Femur (tissue), 1 donor: ENCODE measurements at regions not wholly inside any gene's neighbourhood (a gene's known extent, or its start where the extent isn't known, plus 50 kb on each side); places are given as distances from the start of the nearest gene placed in this dataset.

ENCODE experiments used
- DNase-seq: peaks from one replicate; pipeline ENCODE4 v3.0.0-alpha.2; 2017

DNA sequence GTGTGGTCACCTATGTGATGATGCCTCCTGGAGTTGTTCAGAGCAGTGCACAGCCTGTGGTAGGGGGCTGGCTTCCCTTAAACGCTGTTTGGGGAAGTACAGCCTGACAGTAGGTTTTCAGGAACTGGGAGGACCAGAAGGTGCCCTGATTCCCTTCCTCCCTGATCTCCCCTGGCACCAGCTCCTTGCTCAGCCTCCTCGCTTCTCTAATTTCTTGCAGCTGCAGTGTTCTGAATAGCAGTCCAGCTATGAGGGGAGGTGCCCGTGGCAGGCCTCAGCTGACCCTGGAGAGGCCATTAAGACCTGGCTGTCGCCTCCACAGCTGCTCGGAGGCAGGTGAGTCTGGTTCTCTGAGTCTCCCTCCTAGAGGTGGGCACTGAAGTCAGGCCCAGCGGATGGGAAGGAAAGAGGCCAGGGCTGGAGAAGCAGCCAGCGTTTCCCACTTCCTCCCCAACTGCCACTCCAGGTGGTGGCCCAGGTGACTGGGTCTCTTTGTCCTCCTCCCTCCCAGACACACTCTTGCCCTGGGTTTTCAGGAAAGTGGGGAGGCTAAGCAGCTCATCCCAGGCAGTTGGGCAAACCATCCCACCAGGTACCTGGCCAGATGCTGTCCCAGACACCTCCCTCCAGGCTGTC, 52.0 kb upstream of the RPL11 start:
- DNase-seq, result no peak

DNA sequence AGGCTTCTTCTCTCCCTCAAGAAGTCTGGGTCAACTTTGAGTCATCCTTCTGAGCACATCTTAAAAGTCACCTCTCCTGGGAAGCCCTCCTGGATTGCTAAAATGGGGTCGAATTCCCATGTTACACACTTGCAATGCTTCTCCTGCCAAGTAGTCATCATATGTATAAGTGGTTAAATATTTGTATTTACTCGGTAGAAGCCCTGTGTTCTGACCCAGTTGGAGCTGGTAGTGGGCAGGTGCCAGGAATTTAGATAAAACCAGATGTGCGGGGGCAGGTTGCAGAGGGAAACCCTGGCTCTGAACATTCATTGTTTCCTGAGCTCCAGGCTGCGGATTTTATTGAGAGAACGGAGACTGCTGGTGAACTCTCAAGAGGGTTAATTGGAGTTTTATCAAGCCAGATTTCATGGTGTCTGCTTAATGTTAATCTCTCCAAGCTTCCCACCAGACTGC, 52.8 kb upstream of the RPL11 start:
- DNase-seq, result no peak

DNA sequence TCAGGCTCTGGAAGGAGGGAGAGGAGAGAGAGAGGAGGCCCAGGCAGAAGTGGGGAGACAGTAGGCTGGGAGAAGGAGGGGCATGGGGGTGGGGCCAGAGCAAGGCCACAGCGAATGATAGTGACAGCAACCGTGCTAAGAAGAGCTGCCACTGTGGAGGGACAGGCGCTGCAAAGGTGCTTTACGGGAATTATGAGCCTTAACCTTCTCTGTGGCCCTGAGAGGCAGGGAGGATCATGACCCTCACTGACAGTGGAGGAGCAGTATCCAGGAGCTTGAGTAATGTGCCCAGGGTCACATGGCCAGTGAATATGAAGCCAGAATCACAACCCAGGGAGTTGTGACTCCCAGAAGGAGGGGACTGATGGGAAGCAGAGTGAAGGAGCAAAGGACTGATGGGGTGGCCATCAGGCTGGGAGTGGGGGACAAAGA, 53.4 kb upstream of the RPL11 start:
- DNase-seq, result no peak

DNA sequence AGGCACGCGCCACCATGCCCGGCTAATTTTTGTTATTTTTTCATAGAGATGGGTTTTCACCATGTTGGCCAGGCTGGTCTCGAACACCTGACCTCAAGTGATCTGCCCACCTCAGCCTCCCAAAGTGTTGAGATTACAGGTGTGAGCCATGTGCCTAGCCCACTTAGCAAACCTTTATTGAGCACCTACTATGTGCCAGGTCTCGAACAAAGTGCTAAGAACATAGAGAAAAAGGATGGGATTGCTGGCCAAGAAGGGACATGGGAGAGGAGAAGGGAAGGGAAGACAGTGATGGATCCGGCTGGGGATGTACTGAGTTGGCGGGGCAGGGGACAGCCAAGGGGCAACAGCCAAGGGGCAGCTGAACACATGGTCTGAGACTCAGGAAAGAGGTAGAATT, 55.6 kb upstream of the RPL11 start:
- no peak for DNase-seq

DNA sequence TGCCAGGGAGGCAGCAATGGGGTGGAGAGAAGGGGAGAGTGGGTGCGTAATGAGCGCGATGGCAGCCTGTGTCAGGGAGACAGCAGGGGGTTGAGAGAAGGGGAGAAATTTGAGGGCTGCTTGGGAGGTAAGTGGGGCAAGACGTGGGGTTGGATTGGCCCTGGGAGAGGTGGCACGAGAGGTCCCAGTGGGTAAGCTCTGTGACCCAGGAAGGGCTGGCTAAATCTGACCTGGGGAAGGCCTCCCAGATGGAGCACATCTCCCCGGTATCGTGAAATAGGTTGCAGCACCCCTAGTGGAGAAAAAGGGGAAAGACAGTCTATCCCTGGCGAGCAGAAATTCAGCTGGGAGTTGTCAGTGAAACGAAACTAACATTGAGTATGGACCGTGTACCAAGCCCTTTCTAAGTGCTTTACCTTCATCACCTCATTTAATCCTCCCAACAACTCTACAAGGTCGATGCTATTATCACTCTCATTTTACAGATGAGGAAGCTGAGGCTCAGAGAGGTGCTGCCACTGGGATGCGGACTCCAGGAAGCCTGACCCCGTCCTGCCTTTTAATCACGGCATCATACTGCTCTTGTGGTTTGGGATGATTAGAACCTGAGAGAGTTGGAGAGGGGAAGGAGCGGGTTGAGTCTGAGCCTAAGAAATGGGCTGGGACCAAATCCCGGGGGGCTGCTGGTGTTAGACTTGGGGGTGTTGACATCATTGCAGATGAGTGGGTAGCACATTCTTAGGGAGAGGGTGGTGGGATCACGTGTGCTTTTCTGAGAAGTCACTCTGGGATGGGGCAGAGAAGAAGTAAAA, 56.6 kb upstream of the RPL11 start:
- peak; percentile 69 for DNase-seq

DNA sequence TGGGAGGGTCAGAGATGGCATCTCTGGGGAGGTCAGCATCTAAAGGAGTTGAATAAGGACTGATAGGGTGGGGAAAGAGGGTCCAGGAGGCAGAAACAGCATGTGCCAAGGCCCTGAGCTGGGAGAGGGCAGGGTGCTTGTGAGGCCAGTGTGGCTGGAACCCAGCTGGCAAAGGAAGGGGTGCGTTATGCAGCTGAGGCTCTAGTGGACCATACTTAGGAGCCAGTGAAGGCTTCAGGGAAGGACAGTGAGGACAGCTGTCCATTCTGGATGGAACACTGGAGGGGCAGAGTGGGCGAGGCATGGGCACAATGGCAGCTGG, 57.1 kb upstream of the RPL11 start:
- no peak for DNase-seq

DNA sequence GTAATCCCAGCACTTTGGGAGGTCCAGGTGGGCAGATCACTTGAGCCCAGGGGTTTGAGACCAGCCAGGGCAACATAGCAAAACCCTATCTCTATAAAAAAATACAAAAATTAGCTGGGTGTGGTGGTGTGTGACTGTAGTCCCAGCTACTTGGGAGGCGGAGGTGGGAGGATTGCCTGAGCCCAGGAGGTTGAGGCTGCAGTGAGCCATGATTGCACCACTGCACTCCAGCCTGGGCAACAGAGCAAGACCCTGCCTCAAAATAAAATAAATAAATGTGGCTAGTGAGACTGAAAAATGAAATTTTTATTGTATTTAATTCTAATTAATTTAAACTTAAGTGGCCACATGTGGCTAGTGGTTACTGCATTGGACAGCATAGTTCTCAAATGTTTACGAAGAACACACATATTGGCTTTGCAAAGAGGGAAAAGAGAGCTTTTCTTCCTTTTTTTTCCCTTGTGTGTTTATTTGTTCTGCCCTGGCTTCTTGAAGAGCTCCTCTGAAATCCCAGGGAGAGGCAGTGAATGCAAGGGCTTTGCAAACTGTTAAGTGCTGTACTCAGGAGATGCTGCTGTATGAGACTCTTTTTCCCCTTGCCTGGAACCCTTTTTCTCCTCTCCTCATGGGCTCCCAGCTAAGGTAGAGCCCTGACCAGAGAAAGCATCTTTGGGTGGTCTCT, 59.0 kb upstream of the RPL11 start:
- DNase-seq, result no peak

DNA sequence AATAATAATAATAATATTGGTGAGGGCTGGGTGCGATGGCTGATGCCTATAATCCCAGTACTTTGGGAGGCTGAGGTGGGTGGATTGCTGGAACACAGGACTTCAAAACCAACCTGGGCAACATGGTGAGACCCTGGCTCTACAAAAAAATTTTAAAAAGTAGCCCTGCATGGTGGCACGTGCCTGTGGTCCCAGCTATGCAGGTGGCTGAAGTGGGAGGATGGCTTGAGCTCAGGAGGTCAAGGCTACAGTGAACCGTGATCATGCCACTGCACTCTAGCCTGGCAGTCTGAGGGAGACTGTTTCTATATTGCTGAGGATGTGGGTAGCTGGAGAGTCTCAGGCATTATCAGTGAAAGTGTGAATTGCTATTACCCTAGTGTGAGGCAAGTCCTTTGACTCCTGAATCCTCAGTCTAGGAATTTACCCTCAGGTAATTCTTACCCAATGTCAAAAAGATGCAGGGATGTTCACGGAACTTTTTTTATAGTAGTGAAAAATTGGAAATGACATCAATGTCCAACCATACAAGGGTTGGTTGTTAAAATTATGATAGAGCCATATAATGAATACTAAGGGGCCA, 61.8 kb upstream of the RPL11 start:
- DNase-seq, result no peak

DNA sequence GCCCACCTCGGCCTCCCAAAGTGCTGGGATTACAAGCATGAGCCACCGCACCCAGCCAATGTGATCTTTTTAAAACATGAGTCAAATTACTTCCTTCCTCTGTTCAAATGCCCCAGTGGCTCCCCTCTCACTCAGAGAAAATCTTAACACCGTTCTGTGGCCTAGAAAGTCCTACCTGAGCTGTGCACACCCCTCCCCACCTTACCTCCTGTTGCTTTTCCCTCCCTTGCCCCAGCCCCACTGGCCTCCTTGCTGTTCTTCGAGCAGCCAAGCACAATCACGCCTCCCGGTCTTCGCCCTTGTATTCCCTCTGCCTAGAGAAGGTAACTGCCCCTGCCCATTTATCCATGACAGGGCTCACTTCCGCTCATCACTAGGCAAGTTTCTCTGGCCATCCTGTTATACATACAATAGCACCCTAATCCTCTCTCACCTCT, 62.6 kb upstream of the RPL11 start:
- no peak for DNase-seq

DNA sequence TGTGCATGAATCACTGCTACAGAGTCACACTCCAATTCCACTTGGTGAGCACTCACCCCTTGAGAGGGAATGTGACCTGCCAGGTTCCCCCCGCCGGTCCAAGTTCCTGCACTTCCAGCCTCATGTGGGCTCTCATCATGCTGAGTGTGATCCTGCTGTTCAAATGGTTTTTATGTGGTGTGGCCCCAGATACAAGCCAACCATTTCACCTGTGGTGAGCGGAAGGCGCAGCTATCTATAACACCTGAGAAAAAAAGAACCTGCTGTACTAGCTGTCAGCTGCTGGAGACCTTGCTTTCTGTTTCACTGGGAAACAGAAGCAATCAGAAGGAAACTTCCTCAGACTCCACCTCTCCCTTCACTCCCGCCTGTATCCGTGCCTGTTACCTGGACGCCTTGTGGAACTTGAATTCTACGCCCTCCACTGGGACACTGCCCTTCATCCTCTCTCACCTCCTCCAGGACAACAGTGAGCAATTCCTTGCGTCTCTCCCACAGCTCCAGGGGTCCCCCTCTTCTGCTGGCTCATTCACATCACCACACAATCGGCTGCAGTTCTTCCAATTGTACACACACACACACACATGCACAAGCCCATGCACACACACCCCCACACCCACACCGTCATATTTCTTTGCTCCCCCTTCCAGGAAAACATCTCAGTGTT, 64.4 kb upstream of the RPL11 start:
- no peak for DNase-seq

DNA sequence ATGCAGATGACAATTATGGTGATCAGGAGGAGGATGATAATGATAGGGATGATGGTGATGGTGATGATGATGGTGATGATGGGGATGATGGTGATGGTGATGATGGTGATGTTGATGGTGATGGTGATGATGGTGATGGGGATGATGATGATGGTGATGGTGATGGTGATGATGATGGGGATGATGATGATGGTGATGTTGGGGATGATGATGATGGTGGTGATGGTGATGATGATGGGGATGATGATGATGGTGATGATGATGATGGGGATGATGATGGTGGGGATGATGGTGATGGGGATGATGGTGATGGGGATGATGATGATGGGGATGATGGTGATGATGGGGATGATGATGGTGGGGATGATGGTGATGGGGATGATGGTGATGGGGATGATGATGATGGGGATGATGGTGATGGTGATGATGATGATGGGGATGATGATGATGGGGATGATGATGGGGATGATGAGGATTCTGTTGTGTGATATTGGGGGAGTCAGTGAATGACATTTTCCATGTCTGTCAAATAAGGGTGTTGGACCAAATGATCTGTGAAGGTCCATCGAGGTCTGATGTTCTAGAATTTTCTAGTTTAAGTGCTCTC, 65.6 kb upstream of the RPL11 start:
- DNase-seq, result no peak

DNA sequence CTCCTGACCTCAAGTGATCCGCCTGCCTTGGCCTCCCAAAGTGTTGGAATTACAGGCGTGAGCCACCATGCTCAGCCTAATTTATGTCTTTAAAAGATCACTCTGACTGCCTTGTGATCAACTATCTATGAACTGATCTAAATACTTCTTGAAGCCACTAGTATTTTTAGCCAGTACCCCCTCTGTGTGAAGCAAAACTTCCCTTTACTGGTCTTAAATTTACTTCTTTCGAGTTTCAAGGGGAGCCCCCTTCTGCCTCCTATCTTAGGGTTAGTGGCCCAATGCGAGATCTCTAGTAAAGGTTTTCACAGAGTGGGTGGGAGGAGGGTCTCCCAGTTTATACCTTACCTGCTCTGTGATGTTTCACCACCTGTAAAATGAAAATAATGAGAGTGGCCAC, 66.1 kb upstream of the RPL11 start:
- no peak for DNase-seq

DNA sequence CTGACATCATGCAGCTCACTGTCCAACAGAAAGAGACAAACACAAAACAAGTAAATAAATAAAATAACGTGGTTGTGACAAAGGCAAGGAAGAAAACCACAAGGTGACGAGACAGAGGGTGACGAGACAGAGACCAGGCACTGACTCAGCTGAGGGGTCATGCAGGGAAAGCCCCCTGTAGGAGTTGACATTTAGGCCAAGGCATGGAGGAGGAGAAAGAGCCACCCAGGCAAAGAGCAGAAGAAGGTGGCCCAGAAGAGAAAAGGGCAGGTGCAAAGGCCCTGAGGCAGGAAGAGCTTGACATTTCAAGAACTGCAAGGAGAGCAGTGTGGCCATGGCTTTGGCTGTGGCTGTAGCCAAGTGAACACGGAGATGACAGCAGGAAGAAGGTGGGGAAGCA, 65.1 kb upstream of the ID3 start:
- DNase-seq, result no peak

DNA sequence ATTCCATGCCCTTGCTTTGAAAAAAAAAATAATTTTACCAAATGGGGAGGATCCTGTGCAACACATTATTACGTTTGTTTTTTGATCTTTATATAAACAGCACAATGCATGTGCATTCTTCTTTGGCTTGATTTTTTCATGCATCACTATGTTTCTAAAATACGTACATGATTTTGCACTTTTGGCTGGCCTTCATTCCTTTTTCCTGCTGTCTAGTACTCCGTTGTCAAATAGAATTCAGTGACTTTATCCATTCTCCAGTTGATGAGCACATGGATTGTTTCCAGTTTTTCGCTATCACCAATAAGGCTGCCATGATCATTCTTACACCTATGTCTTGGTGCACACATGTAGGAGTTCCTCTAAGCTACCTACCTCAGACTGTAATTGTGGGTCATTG, 63.0 kb upstream of the ID3 start:
- no peak for DNase-seq

DNA sequence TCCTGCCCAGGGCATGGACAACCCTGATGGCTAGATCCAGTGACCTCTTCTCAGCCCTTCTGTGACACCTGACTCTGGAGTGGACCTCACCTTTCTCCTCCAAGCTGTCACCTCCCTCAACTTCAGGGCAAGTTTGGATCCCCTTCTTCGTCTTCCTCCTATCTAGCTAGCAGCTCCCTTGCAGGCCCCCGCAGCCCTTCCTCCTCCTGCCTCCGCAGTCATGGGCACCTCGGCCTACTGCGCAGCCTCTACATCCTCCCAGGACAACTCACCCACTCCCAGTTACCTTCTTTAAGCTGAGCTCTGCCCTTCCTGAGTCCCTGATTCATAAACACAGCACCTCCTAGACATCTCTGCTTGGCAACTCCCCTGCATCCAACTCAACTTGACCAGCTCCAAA, 61.3 kb upstream of the ID3 start:
- DNase-seq, result no peak

DNA sequence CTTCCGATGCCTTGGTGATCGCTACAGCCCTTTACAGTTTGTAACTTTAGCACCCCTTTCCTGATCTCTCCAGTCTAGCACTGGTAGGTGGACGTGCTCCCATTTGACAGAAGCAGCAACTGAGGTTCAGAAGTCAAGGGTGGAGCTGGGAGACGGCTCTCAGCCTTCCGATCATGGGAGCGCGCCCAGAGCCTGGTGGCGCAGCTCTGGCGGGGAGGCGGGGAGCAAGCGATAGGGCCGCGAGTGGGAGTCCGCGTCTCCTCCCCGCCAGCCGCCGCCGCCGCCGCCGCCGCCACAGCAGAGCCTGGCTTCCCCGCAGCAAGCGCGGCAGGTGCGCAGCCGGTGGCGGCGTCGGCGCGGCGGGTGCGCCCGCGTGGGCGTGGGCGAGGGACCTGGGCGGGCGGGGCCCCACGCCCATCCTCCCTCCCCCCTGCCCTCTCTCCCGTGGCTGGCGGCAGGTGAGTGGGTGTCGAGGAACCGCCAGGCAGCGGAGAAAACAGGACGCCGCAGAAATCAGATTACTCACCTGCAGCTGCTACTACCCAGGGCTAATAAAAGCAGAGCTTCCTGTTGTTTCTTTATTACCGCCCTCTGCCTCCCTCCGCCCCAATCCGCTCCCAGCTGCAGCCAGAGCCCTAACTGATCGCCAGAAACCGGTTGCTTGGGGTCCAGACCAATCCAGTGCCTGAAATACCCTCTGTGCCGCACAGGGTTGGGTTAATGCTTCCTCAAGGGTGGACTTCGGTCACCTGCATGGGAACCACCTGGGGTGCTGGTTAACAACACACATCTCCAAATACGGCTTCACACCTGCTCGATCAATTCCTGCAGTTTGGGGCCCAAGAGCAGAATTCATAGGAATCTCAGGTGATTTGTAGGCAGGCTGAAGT, 60.2 kb upstream of the ID3 start:
- peak; percentile 50 for DNase-seq

DNA sequence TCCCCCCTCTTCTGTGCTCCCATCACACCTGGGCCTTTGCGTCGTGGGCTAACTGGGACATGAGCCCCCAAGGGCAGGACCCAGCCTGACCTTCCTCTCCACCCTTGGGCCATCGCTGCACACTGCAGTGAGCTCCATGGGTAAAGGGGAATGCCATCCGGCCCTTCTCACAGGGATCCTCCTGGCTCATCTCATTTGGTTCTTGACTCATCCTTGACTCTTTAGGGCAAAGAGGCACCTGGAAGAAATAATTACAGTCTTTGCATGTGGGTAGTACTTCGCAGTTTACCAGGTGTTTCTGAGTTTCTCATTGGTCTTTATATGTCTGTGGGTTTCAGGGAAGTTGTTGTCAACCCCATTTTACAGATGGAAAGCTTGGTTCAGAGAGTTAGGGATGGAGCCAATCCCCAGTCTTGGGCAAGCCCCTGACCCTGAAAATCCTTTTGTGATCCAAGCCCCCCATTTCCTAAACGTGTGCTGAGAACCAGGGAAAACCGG, 59.3 kb upstream of the ID3 start:
- no peak for DNase-seq

DNA sequence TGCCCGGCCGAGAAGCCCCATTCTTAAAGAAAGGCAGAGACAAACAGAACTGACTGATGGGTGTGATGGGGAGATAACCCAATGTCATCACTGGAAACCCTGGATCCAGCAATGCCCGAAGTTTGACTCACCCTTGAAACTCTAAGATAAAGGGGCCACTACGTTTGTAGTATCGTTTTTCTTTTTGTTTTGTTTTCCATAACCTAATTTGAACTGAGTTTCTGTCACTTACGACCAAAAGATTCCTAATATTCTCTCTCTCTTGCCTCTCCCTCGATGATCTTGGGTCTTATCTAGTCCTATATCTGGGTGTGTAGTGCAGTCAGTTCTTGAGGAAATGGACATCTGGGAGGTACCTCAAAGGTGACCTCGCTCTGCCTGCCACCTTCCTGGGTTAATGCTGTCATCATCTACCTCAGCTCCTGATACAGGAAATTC, 57.8 kb upstream of the ID3 start:
- no peak for DNase-seq

DNA sequence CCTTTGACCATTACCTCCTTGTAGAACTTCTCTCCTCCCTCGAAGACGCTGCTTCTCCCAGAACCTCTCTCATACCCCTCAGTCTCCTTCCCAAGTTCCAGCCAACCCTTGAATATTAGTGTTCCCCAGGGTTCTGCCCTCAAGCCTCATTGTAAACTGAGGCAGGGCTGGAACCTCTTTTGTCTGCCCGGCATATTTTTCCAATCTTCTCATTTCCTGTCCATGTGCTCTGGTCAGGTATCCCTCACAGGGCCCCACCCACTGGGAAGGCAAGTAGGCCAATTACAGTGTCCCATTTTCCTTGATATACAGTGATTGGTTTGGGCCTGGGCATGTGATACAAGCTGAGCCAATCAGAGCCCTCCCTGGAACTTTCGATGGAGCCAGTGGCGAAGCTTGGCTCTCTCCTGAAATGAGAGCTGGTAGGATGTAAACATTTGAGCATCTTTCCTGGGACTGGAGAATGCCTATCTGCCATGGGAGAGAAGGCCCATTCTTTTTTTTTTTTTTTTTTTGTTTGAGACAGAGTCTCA, 57.1 kb upstream of the ID3 start:
- DNase-seq, result no peak

DNA sequence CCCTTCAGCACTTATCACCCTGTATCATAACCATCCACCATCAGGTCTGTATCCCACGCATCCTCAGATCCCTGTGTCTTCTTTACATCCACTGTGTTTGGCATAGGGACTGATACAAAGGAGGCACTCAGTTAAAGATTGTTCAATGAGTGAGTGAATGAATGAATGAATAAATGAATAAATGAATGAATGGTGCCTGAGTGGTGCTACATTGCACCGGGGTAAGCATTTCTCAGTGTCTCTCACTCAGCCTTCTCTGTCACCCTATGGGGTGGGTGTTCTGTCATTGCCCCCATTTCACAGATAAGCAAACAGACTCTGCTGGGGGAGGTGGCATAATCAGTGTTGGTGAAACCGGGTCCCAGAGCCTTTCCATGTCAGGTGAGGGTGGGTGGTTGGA, 56.6 kb upstream of the ID3 start:
- no peak for DNase-seq

DNA sequence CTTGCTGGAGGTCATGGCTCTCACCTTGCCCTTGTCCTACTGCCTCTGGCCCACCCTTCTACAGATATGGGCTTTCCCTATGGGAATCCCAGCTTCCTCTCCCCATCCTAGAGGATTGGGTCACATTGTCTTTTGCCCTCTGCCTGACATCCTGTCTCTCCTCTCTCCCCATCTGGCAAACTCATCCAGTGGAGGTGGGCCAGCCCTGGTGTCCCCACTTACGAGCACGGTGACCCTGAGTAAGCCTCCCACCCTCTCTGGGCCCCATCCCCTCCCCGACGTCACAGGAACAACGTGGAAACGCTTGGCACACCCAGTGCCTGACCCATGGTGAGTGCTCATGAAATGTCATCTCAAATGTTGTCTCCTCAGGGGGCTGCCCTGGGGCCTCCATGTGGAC, 56.1 kb upstream of the ID3 start:
- no peak for DNase-seq
